ENCODE measurements at regions not wholly inside any gene's neighbourhood (a gene's known extent, or its start where the extent isn't known, plus 50 kb on each side); places are given as distances from the start of the nearest gene placed in this dataset.

DNA sequence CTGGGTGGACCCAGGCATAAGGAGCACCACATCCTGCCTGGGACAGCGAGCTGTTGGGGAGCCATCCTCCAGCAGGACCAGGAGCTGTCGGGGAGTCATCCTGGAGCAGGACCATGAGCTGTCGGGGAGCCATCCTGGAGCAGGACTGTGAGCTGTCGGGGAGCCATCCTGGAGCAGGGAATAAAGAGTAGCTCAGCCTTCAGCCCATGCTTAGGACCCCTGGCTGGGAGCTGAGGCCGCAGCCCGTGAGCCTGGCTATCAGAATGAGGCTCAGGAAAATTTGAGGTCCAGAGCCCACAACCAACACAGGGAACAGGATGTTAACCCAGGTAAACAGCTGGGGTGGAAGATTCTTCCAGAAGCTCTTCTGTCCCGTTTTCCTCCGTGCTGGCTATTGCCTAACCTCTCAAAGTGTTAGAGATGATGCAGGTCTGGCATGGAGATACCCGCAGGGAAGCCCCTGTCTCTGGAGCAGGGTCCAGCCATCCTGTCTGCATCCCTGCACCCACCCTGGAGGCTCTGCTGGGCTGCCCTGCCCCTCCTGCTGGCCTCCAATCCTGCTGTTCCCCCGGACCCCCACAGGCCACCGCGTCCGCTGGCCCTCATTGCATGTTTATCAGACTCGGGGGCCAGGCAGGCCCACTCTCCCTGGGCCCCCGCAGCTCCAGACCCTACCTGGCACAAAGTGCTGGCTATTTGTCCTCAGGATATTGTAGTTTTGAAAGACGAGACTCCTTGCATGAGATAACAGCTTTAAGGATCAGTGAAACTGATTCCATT, 243.5 kb upstream of the MYT1L start:
- no peak for DNase-seq (ENCODE audit: low spot score)

DNA sequence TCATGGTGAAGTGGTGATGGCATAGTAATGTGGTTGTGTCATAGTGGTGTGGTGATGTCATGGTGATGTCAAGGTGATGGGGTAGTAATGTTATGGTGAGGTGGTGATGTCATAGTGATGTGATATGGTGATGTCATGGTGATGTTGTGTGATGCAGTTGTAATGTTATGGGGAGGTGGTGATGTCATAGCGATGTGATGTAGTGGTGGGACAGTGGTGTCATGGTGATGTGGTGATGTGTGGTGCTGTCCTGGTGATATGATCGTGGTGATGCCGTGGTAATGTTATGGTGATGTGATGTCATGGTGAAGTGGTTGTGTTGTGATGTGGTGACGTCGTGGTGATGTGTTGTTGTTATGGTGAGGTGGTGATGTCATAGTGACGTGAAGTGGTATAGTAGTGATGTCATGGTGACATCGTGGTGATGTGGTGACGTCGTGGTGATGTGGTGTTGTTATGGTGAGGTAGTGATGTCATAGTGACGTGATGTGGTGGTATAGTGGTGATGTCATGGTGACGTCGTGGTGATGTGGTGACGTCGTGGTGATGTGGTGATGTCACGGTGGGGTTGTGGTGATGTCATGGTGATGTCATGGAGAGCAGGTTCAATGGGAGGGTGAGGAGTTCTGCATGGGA, 242.7 kb upstream of the MYT1L start:
- DNase-seq (ENCODE audit: low spot score) = no peak

DNA sequence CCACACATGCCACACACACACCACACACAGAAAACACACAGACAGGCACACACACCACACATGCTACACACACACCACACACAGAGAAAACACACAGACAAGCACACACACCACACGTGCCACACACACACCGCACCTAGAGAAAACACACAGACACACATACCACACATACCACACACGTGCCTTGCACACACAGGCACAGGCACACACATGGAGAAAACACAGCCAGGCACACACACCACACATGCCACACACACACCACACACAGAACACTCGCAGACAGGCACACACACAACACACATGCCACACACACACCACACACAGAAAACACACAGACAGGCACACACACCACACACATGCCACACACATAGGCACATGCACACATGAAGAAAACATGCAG, 242.1 kb upstream of the MYT1L start:
- no peak for DNase-seq (ENCODE audit: low spot score)

DNA sequence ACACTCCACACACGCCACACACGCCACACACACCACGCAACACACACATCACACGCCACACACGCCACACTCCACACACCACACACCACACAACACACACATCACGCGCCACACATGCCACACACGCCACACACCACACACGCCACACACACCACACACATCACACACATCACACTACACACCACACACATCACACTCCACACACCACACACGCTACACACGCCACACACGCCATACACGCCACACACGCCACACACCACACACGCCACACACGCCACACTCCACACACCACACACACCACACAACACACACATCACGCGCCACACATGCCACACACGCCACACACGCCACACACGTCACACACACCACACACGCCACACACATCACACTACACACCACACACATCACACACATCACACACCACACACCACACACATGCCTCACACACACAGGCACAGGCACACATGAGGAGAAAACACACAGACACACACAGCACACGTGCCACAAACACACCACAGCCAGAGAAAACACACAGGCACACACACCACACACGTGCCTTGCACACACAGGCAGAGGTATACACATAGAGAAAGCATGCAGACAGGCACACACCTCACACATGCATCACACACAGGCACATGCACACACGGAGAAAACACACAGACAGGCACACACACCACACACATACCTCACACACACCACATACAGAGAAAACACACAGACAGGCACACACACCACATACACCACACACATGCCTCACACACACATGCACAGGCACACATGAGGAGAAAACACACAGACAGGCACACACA, 241.5 kb upstream of the MYT1L start:
- DNase-seq (ENCODE audit: low spot score) = no peak

DNA sequence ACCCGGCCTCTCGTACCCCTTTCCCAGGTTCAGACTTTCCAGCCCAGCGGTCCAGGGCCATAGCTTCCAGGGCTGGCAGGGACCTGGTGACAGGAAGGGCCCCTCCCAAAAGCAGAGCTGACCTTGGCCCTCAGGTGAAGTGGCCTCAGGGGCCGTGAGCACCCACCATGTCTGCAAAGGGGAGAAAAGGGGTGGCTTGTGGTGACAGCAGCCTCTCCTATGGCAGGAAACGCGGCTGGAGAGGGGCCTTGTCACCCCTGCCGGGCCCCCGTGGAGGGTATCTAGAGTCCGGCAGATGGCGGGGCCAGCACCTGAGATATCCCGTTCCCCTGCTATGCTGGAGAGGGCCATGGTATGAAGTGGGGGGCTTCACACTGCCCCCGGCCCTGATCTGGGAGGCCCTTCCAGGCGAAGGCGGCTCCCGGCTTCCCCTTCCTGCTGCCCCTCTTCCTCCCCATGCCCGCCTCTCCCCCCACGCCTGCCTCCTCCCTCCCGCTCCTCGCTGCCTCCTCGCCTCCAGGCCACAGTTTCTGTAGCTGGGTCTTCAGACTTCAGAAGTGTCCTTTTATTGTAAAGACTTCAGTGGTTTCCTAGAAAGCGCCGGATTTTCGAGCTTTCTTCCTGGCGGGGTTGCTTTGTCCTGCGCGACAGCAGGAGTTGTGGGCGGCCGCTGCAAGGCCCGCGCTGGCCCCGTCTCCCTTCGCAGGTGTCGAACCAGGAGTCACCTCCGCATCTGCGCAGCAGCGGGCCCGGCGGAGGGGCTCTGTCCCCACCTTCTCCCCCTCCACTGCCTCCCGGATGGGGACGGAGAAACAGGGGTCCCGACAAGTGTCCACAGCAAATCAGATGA, 240.5 kb upstream of the MYT1L start:
- no peak for DNase-seq (ENCODE audit: low spot score)

DNA sequence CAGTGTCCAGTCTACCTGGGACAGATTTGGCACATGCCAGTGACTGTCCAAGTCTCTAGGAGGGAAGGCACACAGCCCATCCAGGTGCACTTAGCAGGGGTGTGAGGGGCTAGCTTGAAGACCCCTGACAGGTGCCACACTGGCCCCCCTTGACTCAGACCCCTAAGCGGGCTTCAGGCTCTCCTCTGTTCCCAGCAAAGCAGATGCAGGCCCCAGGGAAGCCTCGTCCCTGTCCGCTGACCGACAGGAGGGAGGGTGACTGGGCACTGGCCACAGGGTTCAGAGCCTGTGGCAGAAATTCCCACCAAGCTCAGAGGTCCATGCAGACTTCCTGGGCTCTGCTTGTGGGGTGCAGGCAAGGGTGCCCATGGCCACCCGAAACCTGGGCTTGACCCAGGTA, 239.8 kb upstream of the MYT1L start:
- no peak for DNase-seq (ENCODE audit: low spot score)

DNA sequence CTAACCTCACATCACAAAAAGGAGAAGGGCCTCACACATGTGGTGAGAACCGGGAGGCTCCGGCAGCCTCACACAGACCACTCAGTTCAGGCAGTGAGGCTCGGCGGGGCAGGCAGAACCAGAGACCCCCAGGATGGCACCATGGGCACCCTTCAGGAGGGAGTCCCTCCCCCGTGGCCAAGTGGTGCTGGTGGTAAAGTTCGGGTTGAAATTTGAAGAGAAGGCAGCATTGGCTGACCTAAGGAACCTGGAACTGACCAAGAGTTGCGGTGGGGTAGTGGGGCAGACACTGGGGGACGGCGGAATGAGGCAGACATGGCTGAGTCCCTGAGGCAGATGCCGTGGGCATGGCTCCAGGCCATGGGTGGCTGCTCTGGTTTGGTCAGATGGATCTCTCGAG, 239.3 kb upstream of the MYT1L start:
- DNase-seq (ENCODE audit: low spot score) = no peak

DNA sequence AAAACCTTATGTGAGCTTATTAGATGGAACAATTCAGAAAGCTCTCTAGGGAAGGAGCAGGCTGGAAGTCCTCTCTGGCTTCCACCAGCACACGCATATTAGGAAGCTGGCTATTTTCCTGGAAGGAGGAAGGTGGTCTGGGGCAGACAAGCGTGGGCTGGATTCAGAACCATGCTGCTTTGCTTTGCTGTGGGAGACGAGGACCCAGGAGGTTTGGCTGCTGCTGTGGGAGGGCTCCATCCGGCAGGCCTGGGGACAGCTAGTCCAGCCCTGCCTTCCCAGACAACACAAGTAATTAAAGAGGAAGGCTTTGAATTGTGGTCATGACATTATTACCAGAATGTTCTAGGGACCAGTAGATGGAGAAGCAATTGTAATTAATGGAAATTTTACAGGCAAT, 238.8 kb upstream of the MYT1L start:
- no peak for DNase-seq (ENCODE audit: low spot score)

DNA sequence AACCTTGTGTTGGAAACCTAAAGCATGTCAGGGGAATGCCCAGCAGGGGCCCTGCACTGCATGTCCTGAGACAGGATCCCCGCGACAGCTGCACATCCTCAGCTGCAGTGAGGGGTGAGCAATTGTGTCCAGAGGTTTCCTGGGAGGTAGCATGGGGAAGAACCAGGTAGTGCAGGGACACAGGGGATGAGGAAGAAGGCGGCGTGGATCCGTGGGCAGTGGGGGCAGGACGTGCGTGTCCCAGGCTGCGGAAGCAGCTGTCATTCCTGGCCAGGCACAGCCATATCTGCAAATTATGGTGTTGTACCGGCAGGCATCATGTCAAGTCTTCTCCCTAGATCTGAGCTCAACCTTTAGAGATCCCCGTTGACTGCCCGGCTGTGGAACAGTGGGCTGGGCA, 238.2 kb upstream of the MYT1L start:
- no peak for DNase-seq (ENCODE audit: low spot score)

DNA sequence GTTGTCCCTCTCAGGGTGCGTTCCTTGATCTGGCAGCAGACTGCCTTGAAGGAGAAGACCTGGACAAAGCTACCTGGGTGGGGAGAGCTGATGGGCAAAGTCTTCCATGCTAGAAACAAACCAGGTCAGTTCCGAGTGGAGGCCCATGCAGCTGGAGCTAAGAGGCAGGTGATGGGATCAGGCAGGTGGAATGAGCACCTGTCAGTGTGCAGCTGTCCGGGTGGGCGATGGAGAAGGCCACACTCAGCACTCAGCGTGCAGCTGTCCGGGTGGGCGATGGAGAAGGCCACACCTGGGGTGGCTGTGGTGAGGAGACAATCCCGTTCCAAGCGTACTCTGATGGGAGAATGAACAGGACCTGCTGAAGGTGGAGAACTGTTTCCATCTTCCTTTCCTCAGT, 237.3 kb upstream of the MYT1L start:
- no peak for DNase-seq (ENCODE audit: low spot score)

DNA sequence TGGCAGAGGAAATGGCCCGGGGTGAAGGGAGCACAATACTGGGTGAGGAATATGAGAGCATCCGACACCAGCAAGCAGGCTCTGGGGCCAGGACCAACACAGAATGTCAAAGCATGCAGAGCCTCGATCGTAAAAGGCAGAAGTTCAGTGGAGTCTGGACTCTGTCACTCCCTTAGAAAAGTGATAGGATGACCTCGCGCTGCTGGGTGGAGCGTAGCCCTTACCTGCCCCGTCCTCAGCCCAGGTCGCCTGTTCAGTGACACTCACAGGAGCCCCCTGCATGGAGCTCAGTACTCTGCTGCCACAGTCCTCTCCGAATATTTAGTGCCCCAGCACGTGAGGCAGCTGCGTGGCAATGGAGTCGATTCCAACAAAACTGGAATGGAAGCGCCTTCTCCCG, 236.7 kb upstream of the MYT1L start:
- no peak for DNase-seq (ENCODE audit: low spot score)

DNA sequence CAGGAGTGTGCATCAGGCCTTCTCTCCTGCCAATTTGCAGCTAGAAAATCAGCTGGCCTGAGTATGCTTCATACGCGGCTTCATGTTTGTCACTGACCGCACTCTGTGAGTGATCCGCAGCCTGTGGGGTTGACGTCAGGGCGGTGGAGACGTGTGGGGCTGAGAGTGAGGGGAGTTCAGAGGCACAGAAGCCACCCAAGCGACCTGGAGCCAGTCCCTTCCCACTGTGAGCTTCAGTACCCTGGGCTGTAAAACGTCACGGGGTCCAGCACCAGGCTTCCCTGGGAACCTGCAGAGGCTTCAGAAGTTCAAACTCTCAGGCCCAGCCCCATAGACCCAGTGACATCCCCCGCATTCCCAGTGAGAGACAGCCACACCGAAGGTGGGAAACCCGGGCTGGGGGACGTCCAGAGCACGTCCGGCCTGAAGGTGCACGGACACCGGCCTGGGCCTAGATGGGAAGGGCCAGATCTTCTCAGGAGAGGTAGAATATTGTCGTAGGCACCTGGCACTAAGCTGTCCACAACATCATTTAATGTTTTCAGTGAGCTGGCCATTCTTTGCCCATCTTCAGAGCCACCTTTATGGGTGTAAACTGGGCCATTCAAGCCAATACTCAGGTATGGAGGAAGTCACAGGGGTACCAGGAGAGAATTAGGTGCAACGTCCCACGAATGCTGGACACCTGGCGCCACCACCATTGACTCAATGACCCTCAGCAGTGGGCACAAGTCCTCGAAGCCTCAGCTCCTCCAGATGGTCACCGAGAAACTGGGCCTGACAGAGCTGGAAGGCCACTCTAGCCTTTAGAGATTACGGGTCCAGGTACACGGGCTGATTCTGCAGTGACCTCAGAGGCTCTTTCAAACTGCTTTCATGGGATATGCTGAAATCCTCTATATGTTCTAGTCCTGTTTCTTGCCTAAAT, 235.6 kb upstream of the MYT1L start:
- no peak for DNase-seq (ENCODE audit: low spot score)

DNA sequence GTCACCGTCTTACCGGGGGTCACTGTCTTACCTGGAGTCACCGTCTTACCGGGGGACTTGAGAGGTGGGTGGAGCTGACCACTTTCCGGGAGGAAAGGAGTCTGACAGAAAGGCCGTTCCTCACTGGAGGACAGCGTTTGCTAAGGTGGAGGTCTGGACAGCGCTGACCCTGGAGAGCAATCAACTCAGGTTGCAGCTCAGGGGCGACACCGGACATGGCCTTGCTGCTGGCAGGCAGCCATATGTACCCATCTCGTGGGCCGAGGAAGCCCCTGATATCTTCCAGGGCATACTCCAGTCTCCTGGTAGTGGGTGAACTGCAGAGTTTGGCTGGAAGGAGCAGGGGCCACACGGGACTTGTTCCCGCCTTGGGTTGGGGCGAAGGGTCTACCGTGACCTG, 234.6 kb upstream of the MYT1L start:
- DNase-seq (ENCODE audit: low spot score) = no peak

DNA sequence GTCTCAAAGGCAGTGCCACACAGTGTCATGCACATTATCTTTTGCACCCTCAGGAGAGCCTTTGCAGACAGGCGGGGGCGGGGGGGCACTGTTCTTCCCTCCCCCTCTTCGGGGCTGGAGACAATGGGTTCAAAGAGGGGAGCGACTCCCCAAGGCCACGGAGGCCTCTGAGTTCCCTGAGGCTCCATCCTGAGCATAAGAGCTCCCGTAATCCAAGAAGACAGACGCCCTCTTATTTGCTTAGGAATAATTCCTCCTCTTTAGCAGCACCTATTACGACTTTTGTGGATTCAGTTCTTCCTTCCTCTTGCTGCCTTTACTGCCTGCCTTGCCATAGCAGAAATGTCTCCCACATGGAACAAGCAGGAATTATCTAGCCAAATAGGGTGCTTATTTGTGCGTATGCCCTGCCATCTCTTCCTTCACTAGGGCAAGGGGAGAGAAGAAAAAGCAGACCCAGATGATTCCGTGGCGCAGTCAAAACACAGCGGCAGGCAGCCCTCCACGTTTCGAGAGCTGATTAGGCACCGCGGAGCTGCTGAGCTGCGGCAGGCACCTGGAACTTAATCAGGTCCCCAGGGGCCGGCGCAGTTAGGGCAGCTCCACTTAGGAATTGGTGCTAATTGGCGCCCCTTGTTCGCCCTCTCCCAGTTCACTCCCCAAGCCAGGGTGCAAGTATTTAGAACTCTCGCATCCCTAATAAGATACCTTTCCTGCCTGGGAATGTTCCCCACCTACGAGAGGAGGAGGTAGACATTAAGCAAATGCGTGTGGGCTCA, 233.4 kb upstream of the MYT1L start:
- DNase-seq (ENCODE audit: low spot score) = no peak

DNA sequence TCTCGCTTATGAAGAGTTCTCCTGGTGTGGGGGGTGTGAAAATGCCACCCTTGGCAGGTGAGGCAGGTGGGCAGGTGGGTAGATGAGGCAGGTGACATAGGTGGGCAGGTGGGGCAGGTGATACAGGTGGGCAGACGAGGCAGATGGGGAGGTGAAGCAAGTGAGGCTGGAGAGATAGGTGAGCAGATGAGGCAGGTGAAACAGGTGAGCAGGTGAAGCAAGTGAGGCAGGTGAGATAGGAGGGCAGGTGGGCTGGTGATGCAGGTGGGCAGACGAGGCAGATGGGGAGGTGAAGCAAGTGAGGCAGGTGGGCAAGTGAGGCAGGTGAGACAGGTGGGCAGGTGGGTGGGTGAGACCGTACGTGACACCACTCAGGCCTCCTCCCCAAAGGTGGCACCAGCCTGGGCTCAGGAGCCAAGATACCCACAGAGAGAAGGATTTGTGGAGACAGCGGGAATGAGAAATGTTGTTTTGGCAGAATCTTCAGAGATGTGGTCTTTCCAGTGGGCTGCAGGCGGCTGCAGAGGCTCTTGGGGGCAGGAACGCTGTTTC, 232.3 kb upstream of the MYT1L start:
- DNase-seq (ENCODE audit: low spot score) = no peak

DNA sequence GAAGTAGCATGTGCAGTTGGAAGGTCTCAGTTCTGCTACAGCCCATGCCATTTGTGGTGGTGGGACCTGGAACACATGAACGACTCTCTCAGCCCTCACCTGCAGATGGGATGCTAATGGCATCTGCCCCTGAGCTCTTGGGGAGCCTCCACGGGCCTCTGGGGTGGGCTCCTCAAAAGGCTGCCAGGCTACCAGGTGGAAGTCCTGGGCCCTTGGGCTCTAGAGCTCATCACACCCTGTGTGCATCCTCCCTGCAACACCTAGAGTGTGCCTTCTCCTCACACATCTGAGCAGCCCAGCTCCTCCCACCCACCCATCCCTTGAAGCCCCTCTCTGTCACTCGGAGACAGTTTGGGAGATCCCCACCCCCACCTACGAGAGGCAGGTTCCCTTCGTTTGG, 231.8 kb upstream of the MYT1L start:
- DNase-seq (ENCODE audit: low spot score) = no peak

DNA sequence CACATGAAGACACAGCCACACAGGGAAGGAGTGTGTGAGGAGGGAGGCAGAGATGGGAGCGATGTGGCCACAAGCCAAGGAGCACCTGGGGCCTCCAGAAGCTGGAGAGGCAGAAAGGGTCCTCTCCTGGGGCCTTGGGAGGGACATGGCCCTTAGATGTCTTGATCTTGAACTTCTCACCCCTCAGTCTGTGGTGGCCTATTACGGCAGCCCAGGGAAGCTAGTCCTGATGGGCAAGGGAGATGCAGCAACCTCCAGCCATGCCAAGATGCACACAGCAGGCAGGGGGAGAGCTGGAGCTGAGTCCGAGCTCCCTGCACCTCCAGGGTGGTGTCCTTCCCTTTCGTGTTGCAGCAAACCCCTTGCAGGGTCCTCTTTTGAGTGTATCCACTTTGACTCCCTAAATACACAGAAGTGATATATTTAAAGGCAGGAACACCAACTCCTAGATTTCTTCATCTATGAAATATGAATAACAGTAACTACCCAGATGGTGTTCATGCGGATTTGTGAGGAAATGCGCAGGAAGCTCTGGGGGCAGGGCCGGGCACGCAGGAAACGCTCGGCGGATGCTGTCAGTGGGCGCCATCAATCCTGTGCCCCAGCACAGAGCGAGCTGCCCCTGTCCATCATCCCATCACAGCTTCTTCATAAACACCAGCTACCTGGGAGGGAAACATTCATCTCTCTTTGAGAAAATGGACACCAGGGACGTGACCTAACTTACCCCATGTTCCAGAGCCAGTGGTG, 230.4 kb upstream of the MYT1L start:
- no peak for DNase-seq (ENCODE audit: low spot score)

DNA sequence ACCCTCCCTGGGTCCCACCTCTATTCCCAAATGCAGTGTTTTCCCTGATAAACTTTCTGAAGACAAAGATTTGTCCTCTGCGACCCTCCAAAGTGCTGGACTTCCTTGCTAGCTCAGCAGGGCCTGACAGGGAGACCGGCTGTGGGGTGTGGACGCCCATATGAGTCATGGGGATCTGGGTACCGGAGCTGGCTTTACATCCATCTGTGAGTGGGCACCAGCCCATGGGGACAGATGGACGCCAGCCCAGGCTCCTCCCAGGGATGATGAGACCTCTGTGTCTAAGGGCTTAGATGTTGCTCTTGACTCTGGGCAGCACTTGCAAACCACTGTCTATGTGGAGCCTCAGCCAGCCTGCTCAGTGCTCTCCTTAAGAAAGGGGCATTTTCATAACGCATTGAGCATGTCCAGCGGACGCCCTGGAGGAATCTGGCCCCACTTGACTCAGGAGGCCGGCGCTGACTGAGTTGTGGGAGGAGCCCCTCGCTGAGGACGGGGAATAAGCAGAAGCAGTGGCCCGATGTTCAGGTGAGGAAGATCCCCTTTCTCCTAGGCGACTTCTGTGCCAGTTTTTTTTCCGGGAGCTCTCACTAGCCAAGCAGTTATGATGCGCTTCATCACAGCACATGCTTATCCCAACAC, 229.4 kb upstream of the MYT1L start:
- DNase-seq (ENCODE audit: low spot score) = peak; percentile 2
